NCI-H82 (cell line): ENCODE measurements at regions not wholly inside any gene's neighbourhood (a gene's known extent, or its start where the extent isn't known, plus 50 kb on each side); places are given as distances from the start of the nearest gene placed in this dataset.

Experiments used
- DNase-seq: peaks from one replicate; lab custom pipeline; 2025; lab: John Stamatoyannopoulos, UW

DNA sequence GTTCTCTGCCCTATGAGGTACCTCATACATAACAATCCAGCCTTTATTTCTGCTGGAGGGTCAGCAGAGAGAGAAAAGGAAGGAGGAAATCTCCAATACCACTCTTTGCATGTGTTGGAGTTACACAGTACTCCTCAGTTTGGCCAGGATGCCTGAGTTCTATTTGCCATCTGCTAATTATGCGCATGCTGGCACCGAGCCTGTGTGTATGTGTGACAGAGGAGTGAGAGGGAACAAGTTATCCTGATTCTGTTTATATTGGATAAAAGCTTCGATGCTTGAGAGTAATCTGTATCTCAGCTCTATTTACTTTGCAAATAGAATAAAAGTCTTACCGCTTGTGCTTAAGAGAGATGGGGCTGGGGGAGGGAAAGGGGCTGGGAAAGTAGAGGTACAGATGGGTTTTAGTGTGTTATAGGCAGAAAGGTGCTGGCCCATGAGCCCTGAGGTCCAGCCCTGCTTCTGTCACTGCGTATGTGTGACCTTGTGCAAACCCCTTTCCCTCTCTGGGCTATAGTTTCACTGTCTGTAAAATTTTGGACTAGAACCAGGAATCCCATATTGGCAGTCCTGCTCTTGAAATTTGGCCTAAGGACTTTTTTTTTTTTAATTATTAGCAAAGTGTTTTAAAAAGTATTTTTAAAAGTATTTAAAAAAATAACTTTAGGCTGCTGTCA is 54.5 kb upstream of the PLXNA2 start:
- peak; percentile 46 for DNase-seq

- no peak for DNase-seq
Observed at GRCh38 chr1:208300084-208300770, 56.0 kb upstream of the PLXNA2 start.

DNA sequence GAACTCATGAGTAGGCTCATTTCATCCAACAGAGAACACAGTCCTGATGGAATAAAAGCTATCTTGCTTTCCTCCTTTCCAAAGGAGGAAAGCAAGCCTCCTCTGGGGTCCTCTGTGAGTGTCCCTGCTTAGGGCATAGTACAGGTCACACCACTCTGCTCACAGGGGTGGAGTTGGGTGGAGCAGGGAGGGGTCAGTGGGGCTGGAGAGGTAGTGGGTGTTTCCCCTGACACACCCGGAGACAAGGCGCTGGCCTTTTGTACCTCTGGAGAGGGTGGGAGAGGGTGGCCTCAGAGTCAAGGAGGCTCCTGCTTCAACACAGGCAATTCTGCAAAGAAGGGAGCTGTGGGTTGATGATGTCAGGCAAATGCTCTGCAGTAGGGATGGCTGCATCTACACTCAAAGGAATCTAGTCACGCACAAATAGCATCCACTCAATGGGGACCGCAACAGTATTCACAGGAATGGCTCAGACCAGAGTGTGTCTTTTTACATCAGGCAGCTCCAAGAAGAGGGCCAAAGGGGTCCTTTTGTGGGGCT is 58.6 kb upstream of the PLXNA2 start:
- DNase-seq = no peak

DNA sequence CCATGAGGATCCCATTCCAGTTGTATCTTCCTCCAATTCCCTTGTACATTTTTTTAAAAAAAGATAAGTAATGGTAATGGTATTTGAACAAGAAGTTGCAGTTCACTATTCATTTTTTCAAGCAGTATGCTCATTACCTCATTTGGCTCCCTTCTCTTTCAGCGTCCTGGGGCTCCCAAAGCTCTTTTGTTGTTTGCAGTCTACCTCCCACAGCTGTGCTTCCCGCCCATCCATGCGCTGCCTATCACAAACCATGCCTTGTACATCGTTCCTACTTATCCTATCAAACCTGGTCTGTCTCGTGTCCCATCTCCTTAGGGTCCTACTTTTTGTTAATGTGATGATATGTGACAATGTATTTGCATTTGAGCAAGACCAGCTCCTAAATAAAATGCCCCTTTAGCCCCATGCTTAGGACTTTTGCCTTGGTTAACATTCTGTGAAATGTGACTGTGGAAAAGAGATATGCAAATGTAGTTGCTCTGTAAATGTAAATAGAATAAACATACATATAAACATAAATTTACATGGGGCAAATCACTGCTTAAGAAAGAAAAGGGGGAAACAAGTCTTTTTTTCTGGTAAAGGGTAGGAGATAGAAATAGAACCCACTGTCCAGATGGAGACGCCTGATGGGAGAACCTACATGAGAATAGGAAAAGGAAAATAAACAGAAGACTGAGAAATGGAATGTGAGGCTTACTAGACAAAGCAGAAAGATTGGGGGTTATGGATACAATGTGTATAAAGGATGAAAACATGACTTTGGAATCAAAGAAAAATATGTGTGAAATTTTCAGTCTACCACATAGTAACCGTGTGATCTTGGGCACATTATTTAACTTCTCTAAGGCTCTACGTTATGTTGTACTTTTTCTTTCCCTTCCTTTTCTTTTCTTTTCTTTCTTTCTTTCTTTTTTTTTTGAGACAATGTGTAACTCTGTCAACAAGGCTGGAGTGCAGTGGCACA is 59.8 kb upstream of the PLXNA2 start:
- no peak for DNase-seq

GRCh38 chr1:208308221-208308620 is 64.0 kb upstream of the PLXNA2 start:
- no peak for DNase-seq

DNA sequence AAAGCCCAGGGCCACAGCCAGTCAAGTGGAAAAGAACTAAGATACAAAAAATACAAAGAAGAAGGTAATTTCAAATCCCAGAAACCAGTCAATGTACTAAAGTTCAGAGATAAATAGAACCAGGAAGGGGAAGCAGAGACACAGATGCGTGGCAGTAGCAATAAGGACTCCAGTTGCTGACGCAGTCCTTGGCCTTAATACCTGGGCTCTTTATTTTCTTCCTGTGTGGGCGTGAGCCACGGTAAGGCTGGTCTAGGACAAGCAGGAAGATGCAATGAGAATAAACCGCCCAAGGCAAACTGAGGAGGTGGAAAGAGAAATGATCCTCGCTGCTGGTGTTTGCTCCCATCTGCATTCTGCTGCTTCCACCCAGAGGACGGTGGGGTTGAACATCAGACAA is 65.6 kb upstream of the PLXNA2 start:
- DNase-seq = no peak

DNA sequence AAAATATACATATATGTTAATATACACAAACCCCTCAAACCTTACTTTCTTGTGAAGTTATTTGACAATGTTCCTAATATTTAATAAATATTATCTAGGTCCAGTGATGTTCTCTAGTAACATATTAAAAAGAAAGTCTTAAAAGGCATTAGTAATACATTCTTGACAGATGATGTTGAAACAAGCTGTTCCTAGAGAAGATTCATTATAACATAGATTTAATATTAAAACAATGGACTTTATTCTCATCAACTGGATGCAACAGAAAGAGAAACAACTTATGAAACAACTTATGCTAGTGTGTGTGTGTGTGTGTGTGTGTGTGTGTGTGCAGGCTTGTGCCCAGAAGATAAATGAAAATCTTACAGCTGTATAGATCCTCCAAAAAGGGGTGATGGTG is 68.5 kb upstream of the PLXNA2 start:
- no peak for DNase-seq

- DNase-seq = no peak
Observed at GRCh38 chr1:208314431-208314830, 70.2 kb upstream of the PLXNA2 start.

GRCh38 chr1:208318150-208318734 is 74.1 kb upstream of the PLXNA2 start:
- no peak for DNase-seq

DNA sequence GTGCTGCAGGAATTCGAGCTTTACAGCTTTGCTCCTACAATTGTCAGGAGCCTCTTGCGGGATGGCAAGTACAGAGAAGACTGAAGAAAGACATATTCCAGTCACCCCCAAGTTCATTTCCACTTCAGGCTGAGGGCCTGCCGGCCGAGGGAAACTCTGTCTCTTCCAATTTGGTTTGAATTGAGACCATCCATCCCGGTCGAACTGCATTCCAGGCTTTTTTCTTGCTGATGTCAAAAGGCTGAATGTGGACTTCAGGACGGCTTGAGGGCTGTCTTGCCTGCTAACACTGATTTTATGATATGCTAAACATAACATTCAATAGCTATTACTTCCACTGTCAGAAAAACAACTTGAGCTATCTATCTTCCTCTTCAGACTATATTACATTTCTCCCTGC is 79.8 kb upstream of the PLXNA2 start:
- DNase-seq = no peak

DNA sequence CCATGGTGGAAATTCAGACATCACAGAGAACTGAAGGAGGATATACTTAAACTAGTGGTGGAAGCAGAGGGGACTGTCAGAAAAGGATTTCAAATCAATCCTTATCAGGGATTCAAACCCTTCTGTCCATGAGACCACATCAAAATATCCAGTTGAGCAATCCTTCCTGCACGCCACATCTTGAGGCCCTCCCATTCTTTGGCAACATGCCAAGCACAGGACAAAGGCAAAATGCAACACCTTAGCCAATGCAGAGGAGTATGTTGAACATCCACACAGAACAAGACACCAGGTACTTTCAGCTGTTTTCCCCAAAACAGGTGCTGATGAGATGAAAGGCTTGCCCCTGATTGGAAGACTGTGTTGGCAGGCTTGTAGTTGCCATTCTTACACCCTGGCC is 81.8 kb upstream of the PLXNA2 start:
- peak; percentile 33 for DNase-seq

GRCh38 chr1:208329300-208329699 is 85.1 kb upstream of the PLXNA2 start:
- DNase-seq = no peak

GRCh38 chr1:208332036-208332773 is 88.0 kb upstream of the PLXNA2 start:
- DNase-seq = no peak

DNA sequence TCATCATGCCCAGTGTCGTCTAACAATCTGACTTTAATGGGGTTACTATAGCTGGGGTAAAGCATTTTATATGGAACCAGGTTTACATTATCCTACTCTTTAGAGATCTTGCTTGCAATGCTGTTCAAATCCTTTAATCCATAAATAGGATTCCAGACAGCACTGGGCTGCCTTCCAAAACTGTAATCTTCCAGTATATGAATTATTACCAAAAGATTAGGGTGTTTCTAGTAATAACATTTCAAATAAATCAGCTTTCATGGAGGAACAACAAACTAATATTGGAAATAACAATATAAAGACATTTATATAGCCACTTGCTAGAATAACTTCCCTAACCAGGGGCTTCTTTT is 88.6 kb upstream of the PLXNA2 start:
- DNase-seq = peak; percentile 93

DNA sequence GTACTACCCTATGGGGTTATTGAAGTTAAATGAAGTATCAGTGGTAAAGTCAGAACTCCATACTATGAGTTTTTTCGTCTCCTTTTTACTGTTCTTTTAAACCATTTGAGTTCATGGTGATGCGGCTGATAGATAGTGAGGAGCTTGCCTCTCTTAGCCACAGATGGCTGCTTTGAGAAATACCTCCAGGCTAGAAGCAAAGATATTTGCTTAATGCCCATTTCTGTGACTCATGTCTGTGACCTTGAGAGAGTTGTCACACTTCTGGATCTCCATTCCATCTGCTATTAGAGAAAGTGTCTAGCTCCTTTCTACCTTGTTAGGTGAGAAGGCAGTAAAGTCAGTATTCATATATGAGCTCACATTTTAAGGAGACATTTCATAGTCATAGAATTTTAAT is 89.5 kb upstream of the PLXNA2 start:
- DNase-seq = peak; percentile 39

DNA sequence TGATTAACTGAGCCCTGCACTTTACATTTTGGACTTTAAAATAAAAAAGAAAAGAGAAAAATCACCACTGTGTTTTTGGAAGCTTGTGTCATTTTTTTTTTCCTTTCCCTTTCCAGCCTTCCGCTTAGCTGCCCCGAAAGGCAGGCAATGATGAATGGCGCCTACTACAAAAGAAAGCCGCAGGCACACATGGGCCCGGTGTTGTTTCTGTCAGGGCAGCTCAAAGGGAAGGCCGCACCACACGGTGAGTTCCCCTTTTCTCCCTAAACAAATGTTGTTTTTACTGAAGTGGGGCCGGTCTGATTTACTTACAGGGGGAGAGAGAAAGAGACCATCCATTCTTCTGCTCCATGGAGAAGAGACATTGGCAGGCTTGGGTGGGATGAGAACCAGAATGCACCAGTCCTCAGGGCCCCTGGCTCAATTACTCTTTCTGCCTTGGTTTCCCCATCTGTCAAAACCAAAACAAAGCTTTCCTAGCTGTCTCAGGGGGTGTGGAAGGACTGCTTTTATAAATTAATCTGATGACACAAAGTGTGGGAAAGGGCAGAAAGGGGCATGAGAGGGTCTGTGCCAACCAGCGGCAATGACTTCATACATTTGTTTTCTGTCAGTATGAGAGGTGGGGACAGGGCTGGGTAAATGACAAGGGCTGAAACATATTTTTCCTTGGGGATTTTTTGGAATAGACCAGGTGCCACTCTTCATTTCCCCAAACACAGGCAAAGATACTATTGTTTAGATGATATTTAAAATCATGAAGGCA is 91.4 kb upstream of the PLXNA2 start:
- DNase-seq = no peak

- no peak for DNase-seq
Observed at GRCh38 chr1:208336137-208336518, 91.9 kb upstream of the PLXNA2 start.

- DNase-seq = no peak
Observed at GRCh38 chr1:208339911-208340310, 95.7 kb upstream of the PLXNA2 start.

GRCh38 chr1:208343226-208343625 is 99.0 kb upstream of the PLXNA2 start:
- DNase-seq = no peak

DNA sequence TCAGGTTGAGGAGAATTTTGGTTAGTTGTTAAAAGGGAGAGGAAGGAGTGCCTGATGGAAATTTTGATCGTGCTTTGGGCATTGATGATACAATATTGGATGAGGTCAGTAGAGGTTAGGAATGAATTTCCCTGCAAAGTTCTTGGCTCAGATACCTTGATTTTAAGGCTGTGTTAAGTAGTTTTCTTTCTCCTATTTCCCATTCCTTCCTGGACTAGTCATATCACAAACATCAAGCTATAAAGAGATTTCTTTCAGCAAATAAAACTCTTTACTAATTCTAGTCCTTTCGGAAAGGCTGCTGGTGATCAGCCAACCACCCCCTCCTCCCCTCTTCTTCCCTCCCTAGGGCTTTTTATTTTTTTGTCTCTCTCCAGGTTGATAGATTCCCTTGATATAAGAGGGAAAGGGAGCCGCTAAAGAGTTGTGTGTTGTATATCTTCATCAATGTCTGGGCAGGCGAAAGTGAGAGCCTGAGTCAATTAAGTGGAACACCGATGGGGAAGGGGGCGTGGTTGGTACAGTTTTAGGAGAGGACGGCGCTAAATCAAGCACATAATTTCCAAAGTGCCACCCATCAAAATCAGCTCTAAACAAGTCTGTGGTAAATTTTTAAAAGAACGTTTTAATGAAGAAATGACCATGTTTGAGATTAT is 100.1 kb upstream of the PLXNA2 start:
- DNase-seq = no peak
